Astrocyte (in vitro differentiated cells and primary cell): ENCODE measurements at regions not wholly inside any gene's neighbourhood (a gene's known extent, or its start where the extent isn't known, plus 50 kb on each side); places are given as distances from the start of the nearest gene placed in this dataset.

ENCODE experiments used
- DNase-seq: peaks from one replicate; pipeline ENCODE4 v3.0.0-alpha.2; 2010; ENCODE audit warnings: low read depth
- FAIRE-seq: peaks from 2 replicates; lab custom pipeline; 2011; peaks lifted over from hg19 to GRCh38; lab: Jason Lieb, UNC
- H2AFZ ChIP-seq: 2 replicates; pipeline ENCODE4 v1.6.0; 2012; ENCODE audit warnings: low read depth, low read length, inconsistent platforms
- H3K27ac ChIP-seq: 2 replicates; pipeline ENCODE4 v1.5.1; 2011; ENCODE audit warnings: low read depth, low read length, inconsistent platforms
- H3K27me3 ChIP-seq: 2 replicates; pipeline ENCODE4 v1.6.0; 2011; ENCODE audit warnings: low read length, inconsistent platforms; ENCODE audit not compliant: insufficient read depth
- H3K36me3 ChIP-seq: 2 replicates; pipeline ENCODE4 v1.5.1; 2011; ENCODE audit warnings: low read length, inconsistent platforms; ENCODE audit not compliant: insufficient read depth
- H3K4me1 ChIP-seq: 2 replicates; pipeline ENCODE4 v1.5.1; 2011; ENCODE audit warnings: low read length, inconsistent platforms; ENCODE audit not compliant: insufficient read depth
- H3K4me2 ChIP-seq: 2 replicates; pipeline ENCODE4 v1.6.0; 2012; ENCODE audit warnings: low read length, inconsistent platforms
- H3K4me3 ChIP-seq: 2 replicates; pipeline ENCODE4 v1.5.1; 2011; ENCODE audit warnings: low read depth, mild to moderate bottlenecking, low read length, inconsistent platforms; ENCODE audit not compliant: insufficient read depth
- H3K79me2 ChIP-seq: 2 replicates; pipeline ENCODE4 v1.6.0; 2012; ENCODE audit warnings: mild to moderate bottlenecking, low read length, inconsistent platforms; ENCODE audit not compliant: insufficient read depth
- H3K9ac ChIP-seq: 2 replicates; pipeline ENCODE4 v1.6.0; 2012; ENCODE audit warnings: mild to moderate bottlenecking, low read length, inconsistent platforms
- H3K9me3 ChIP-seq: 2 replicates; pipeline ENCODE4 v1.5.1; 2012; ENCODE audit warnings: low read depth, mild to moderate bottlenecking, low read length, inconsistent platforms; ENCODE audit not compliant: insufficient read depth
- H4K20me1 ChIP-seq: 2 replicates; pipeline ENCODE4 v1.6.0; 2012; ENCODE audit warnings: low read length, inconsistent platforms; ENCODE audit not compliant: insufficient read depth
- H3K27ac Mint-ChIP-seq: one replicate; pipeline ENCODE4 v1.8.0; 2021; ENCODE audit warnings: mild to moderate bottlenecking, mixed read lengths; ENCODE audit not compliant: unreplicated experiment
- H3K27me3 Mint-ChIP-seq: one replicate; pipeline ENCODE4 v1.8.0; 2021; ENCODE audit warnings: low read depth, mixed read lengths; ENCODE audit not compliant: unreplicated experiment
- H3K36me3 Mint-ChIP-seq: one replicate; pipeline ENCODE4 v1.8.0; 2021; ENCODE audit warnings: low read depth, mixed read lengths; ENCODE audit not compliant: unreplicated experiment
- H3K4me1 Mint-ChIP-seq: one replicate; pipeline ENCODE4 v1.8.0; 2021; ENCODE audit warnings: low read depth, mixed read lengths; ENCODE audit not compliant: unreplicated experiment
- H3K4me3 Mint-ChIP-seq: one replicate; pipeline ENCODE4 v1.8.0; 2021; ENCODE audit warnings: mild to moderate bottlenecking, moderate library complexity, mixed read lengths; ENCODE audit not compliant: unreplicated experiment
- H3K9me3 Mint-ChIP-seq: one replicate; pipeline ENCODE4 v1.8.0; 2021; ENCODE audit warnings: mild to moderate bottlenecking, mixed read lengths; ENCODE audit not compliant: unreplicated experiment
- CTCF ChIP-seq: IDR thresholded peaks from 2 replicates; pipeline ENCODE4 v1.5.1; 2011; ENCODE audit warnings: low read depth, mild to moderate bottlenecking, inconsistent platforms, low read length, moderate library complexity; ENCODE audit not compliant: insufficient read depth
- EZH2 ChIP-seq: IDR thresholded peaks from 2 replicates; pipeline ENCODE4 v1.6.1; 2012; ENCODE audit warnings: mild to moderate bottlenecking, low read length, inconsistent platforms; ENCODE audit not compliant: insufficient read depth

- TF ChIP-seq CTCF (no peak), EZH2 (no peak)
- no peak overlapping the region for H3K27ac Mint-ChIP-seq
- Histone ChIP-seq H3K27me3 (peaks cover 4% of the 10 kb centered on the region), H3K4me2 (no peak overlapping the region), H4K20me1 (no peaks in the 10 kb centered on the region), H3K4me3 (no peak overlapping the region), H3K36me3 (no peaks in the 10 kb centered on the region), H3K27ac (no peak overlapping the region), H3K4me1 (peaks cover 11% of the 10 kb centered on the region), H3K9me3 (no peaks in the 10 kb centered on the region), H3K9ac (no peak overlapping the region), H2AFZ (no peak overlapping the region), H3K79me2 (no peaks in the 10 kb centered on the region)
- H3K9me3 Mint-ChIP-seq: peaks cover 2% of the 10 kb centered on the region
- H3K36me3 Mint-ChIP-seq: no peaks in the 10 kb centered on the region
- DNase-seq (peak; percentile 76), FAIRE-seq (peak; percentile 20)
- H3K4me1 Mint-ChIP-seq: no peaks in the 10 kb centered on the region
- H3K27me3 Mint-ChIP-seq: peaks cover 21% of the 10 kb centered on the region
- no peak overlapping the region for H3K4me3 Mint-ChIP-seq
These were observed 112.8 kb downstream of the RIPK4 start for GRCh38 chr21:41653954-41654491.

- Mint-ChIP-seq H3K27ac (no peak overlapping the region), H3K27me3 (peaks cover 15% of the 10 kb centered on the region), H3K4me3 (no peak overlapping the region), H3K4me1 (peaks cover 3% of the 10 kb centered on the region), H3K9me3 (peaks cover 2% of the 10 kb centered on the region), H3K36me3 (no peaks in the 10 kb centered on the region)
- Histone ChIP-seq H3K36me3 (no peaks in the 10 kb centered on the region), H3K4me1 (peaks cover 15% of the 10 kb centered on the region), H3K4me3 (no peak overlapping the region), H3K27ac (no peak overlapping the region), H3K9me3 (no peaks in the 10 kb centered on the region), H3K27me3 (peaks cover 4% of the 10 kb centered on the region), H3K9ac (no peak overlapping the region), H4K20me1 (no peaks in the 10 kb centered on the region), H3K4me2 (no peak overlapping the region), H2AFZ (no peak overlapping the region), H3K79me2 (no peaks in the 10 kb centered on the region)
- DNase-seq (no peak), FAIRE-seq (no peak)
- TF ChIP-seq EZH2 (no peak), CTCF (no peak)
These were observed 113.5 kb downstream of the RIPK4 start for GRCh38 chr21:41653243-41653953.

- H3K9me3 Mint-ChIP-seq: peaks cover 2% of the 10 kb centered on the region
- H3K27ac Mint-ChIP-seq: no peak overlapping the region
- H3K36me3 Mint-ChIP-seq: no peaks in the 10 kb centered on the region
- H3K9me3 ChIP-seq: no peaks in the 10 kb centered on the region
- H4K20me1 ChIP-seq: no peaks in the 10 kb centered on the region
- TF ChIP-seq EZH2: no peak
- no peak for TF ChIP-seq CTCF
- FAIRE-seq: no peak
- peaks cover 11% of the 10 kb centered on the region for H3K27me3 Mint-ChIP-seq
- no peak overlapping the region for H3K4me2 ChIP-seq
- no peak for DNase-seq
- H3K4me3 ChIP-seq: no peak overlapping the region
- H3K9ac ChIP-seq: no peak overlapping the region
- no peaks in the 10 kb centered on the region for H3K27me3 ChIP-seq
- no peak overlapping the region for H3K4me3 Mint-ChIP-seq
- peaks cover 21% of the 10 kb centered on the region for H3K4me1 ChIP-seq
- no peak overlapping the region for H2AFZ ChIP-seq
- no peaks in the 10 kb centered on the region for H3K79me2 ChIP-seq
- no peaks in the 10 kb centered on the region for H3K36me3 ChIP-seq
- peaks cover 4% of the 10 kb centered on the region for H3K4me1 Mint-ChIP-seq
- no peak overlapping the region for H3K27ac ChIP-seq
These were observed 115.0 kb downstream of the RIPK4 start for GRCh38 chr21:41651830-41652229.
